ENCODE measurements at regions not wholly inside any gene's neighbourhood (a gene's known extent, or its start where the extent isn't known, plus 50 kb on each side); places are given as distances from the start of the nearest gene placed in this dataset.

- intact Hi-C loops (cut with DNase I): loop anchor here in 1 of 10 donors (5.0 kb wide), 1 partner anchor 48 kb away; no protein-coding TSS in a partner anchor
- H3K27ac ChIP-seq: no peak overlapping the region
- no peaks in the 10 kb centered on the region for H3K36me3 ChIP-seq
- 87 to 98% (median 93%) methylated on average over 2 of the region's 2 CpGs for WGBS, 4 donors
- no peaks in the 10 kb centered on the region for H3K27me3 ChIP-seq
- no peak overlapping the region for H3K4me3 ChIP-seq
- H3K4me1 ChIP-seq: no peaks in the 10 kb centered on the region
- no peaks in the 10 kb centered on the region for H3K9me3 ChIP-seq
- ATAC-seq (no peak), DNase-seq (no peak)
- no peak for TF ChIP-seq POLR2A (IDR thresholded peaks at IDR 0.05)
Measured at GRCh38 chr9:28365728-28366127, 792.4 kb upstream of the C9orf72 start.

- ATAC-seq (no peak), DNase-seq (no peak)
- Histone ChIP-seq H3K36me3 (no peaks in the 10 kb centered on the region), H3K4me1 (no peaks in the 10 kb centered on the region), H3K27me3 (no peaks in the 10 kb centered on the region), H3K4me3 (no peak overlapping the region), H3K9me3 (no peaks in the 10 kb centered on the region), H3K27ac (no peak overlapping the region)
- no peak for TF ChIP-seq CTCF (IDR thresholded peaks at IDR 0.05)
- 89 to 91% (median 91%) methylated on average over 1 of the region's 1 CpG for WGBS, 4 donors
- intact Hi-C loops (cut with DNase I): no loop called here
Measured at GRCh38 chr9:28378231-28378630, 805.0 kb upstream of the C9orf72 start.

- H3K4me3 ChIP-seq: no peak overlapping the region
- H3K4me1 ChIP-seq: no peaks in the 10 kb centered on the region
- H3K27me3 ChIP-seq: no peaks in the 10 kb centered on the region
- no peak overlapping the region for H3K27ac ChIP-seq
- intact Hi-C loops (cut with DNase I): no loop called here
- ATAC-seq (no peak), DNase-seq (no peak)
- H3K36me3 ChIP-seq: no peaks in the 10 kb centered on the region
- H3K9me3 ChIP-seq: no peaks in the 10 kb centered on the region
- TF ChIP-seq CTCF (IDR thresholded peaks at IDR 0.05) (no peak), POLR2A (IDR thresholded peaks at IDR 0.05) (no peak)
Measured at GRCh38 chr9:28379082-28379481, 805.8 kb upstream of the C9orf72 start.

GRCh38 chr9:28389411-28389810 is 816.1 kb upstream of the C9orf72 start:
- Histone ChIP-seq H3K9me3 (peaks cover 0 to 11% (median 0%) of the 10 kb centered on the region in 12 donors), H3K36me3 (no peaks in the 10 kb centered on the region), H3K27ac (no peak overlapping the region), H3K4me1 (no peaks in the 10 kb centered on the region), H3K27me3 (no peaks in the 10 kb centered on the region), H3K4me3 (no peak overlapping the region)
- WGBS, 4 donors: 62 to 69% (median 65%) methylated on average over 3 of the region's 3 CpGs
- no peak for TF ChIP-seq POLR2A (IDR thresholded peaks at IDR 0.05)
- no peak for TF ChIP-seq CTCF (IDR thresholded peaks at IDR 0.05)
- intact Hi-C loops (cut with DNase I): no loop called here
- ATAC-seq: no peak
- no peak for DNase-seq

- intact Hi-C loops (cut with DNase I): no loop called here
- Histone ChIP-seq H3K4me3 (no peak overlapping the region), H3K4me1 (no peaks in the 10 kb centered on the region), H3K27me3 (no peaks in the 10 kb centered on the region), H3K9me3 (no peaks in the 10 kb centered on the region), H3K27ac (no peak overlapping the region), H3K36me3 (no peaks in the 10 kb centered on the region)
- ATAC-seq (no peak), DNase-seq (no peak)
- TF ChIP-seq POLR2A (IDR thresholded peaks at IDR 0.05) (no peak), CTCF (IDR thresholded peaks at IDR 0.05) (no peak)
Measured at GRCh38 chr9:28394774-28395173, 821.5 kb upstream of the C9orf72 start.
